Uterus (tissue), 3 donors: ENCODE measurements at regions not wholly inside any gene's neighbourhood (a gene's known extent, or its start where the extent isn't known, plus 50 kb on each side); places are given as distances from the start of the nearest gene placed in this dataset.

ENCODE experiments used
- DNase-seq, 2 donors: peaks; one replicate each; pipeline ENCODE4 v3.0.0-alpha.2; 2019 to 2020
- H3K27ac ChIP-seq, 2 donors: fragments of 200-600 bp; sonication (generic); 1 replicate in 1 of 2; 2 replicates in 1 of 2; pipeline ENCODE4 v1.5.1; 2016 to 2018
- H3K27me3 ChIP-seq, 2 donors: fragments of 200-600 bp; sonication (generic); one replicate each; pipeline ENCODE4 v1.5.1; 2018 to 2019; ENCODE audit warnings: control low read depth in 1 of 2
- H3K36me3 ChIP-seq, 2 donors: fragments of 200-600 bp; sonication (generic); one replicate each; pipeline ENCODE4 v1.5.1; 2019; ENCODE audit warnings: control low read depth in 1 of 2
- H3K4me1 ChIP-seq, 2 donors: fragments of 200-600 bp; sonication (generic); one replicate each; pipeline ENCODE4 v1.5.1; 2018 to 2019; ENCODE audit warnings: control low read depth in 1 of 2
- H3K4me3 ChIP-seq, 2 donors: fragments of 200-600 bp; sonication (generic); 1 replicate in 1 of 2; 2 replicates in 1 of 2; pipeline ENCODE4 v1.5.1; 2018 to 2019; ENCODE audit warnings: mild to moderate bottlenecking in 1 of 2
- H3K9me3 ChIP-seq, 2 donors: fragments of 200-600 bp; sonication (generic); one replicate each; pipeline ENCODE4 v1.5.1; 2019; ENCODE audit warnings: control low read depth in 1 of 2
- CTCF ChIP-seq, 4 experiments: fragments of 200-600 bp in 2 of 4; fragments of 450-650 bp in 2 of 4; sonication (generic) in 2 of 4; IDR thresholded peaks; one replicate each; pipeline ENCODE4 v1.5.1; 2016 to 2019; ENCODE audit warnings: antibody characterized with exemption in 4 of 4, mild to moderate bottlenecking in 2 of 4, moderate library complexity in 1 of 4
- POLR2A ChIP-seq, 2 donors: fragments of 450-650 bp; IDR thresholded peaks; one replicate each; pipeline ENCODE4 v1.6.1; 2016; ENCODE audit warnings: antibody characterized with exemption in 2 of 2, mild to moderate bottlenecking in 1 of 2, moderate library complexity in 1 of 2
- intact Hi-C: fragments of 100-400 bp; cut with DNase I; formaldehyde crosslinking; loops from one replicate; pipeline ENCODE4 v1.15.1; 2023; ENCODE audit warnings: low total_unique reads
- donor health status: DM: yes; HTN: yes; CAD: no.

GRCh38 chr1:90154711-90155110, 159.8 kb downstream of the ZNF326 start:
- no peaks in the 10 kb centered on the region for H3K9me3 ChIP-seq
- TF ChIP-seq CTCF (IDR thresholded peaks at IDR 0.05) (no peak), POLR2A (IDR thresholded peaks at IDR 0.05) (no peak)
- H3K27ac ChIP-seq, result no peak overlapping the region
- H3K36me3 ChIP-seq, result no peaks in the 10 kb centered on the region
- intact Hi-C loops, result no loop called here
- no peak overlapping the region for H3K4me3 ChIP-seq
- no peaks in the 10 kb centered on the region for H3K27me3 ChIP-seq
- DNase-seq, result no peak
- H3K4me1 ChIP-seq, result no peaks in the 10 kb centered on the region

- H3K27me3 ChIP-seq, result no peaks in the 10 kb centered on the region
- H3K9me3 ChIP-seq, result no peaks in the 10 kb centered on the region
- no peak for DNase-seq
- H3K36me3 ChIP-seq, result no peaks in the 10 kb centered on the region
- H3K4me3 ChIP-seq, result no peak overlapping the region
- H3K4me1 ChIP-seq, result no peaks in the 10 kb centered on the region
- TF ChIP-seq POLR2A (IDR thresholded peaks at IDR 0.05), result no peak
- no peak for TF ChIP-seq CTCF (IDR thresholded peaks at IDR 0.05)
- H3K27ac ChIP-seq, result no peak overlapping the region
- intact Hi-C loops, result no loop called here
Measured at GRCh38 chr1:90149101-90149500, 154.2 kb downstream of the ZNF326 start.

- TF ChIP-seq POLR2A (IDR thresholded peaks at IDR 0.05) (no peak), CTCF (IDR thresholded peaks at IDR 0.05) (no peak)
- Histone ChIP-seq H3K27ac (no peak overlapping the region), H3K36me3 (no peaks in the 10 kb centered on the region), H3K4me3 (no peak overlapping the region), H3K9me3 (no peaks in the 10 kb centered on the region), H3K27me3 (no peaks in the 10 kb centered on the region), H3K4me1 (no peaks in the 10 kb centered on the region)
- intact Hi-C loops, result no loop called here
- DNase-seq, result no peak
Measured at GRCh38 chr1:90147093-90147492, 152.2 kb downstream of the ZNF326 start.

GRCh38 chr1:90144820-90145219, 149.9 kb downstream of the ZNF326 start:
- Histone ChIP-seq H3K27me3 (no peaks in the 10 kb centered on the region), H3K27ac (no peak overlapping the region), H3K4me3 (no peak overlapping the region), H3K4me1 (no peaks in the 10 kb centered on the region), H3K9me3 (no peaks in the 10 kb centered on the region), H3K36me3 (no peaks in the 10 kb centered on the region)
- TF ChIP-seq CTCF (IDR thresholded peaks at IDR 0.05) (no peak), POLR2A (IDR thresholded peaks at IDR 0.05) (no peak)
- intact Hi-C loops, result no loop called here
- DNase-seq, result no peak

- no peaks in the 10 kb centered on the region for H3K9me3 ChIP-seq
- intact Hi-C loops, result no loop called here
- DNase-seq, result no peak
- H3K4me3 ChIP-seq, result no peak overlapping the region
- H3K36me3 ChIP-seq, result no peaks in the 10 kb centered on the region
- H3K27ac ChIP-seq, result no peak overlapping the region
- TF ChIP-seq POLR2A (IDR thresholded peaks at IDR 0.05) (no peak), CTCF (IDR thresholded peaks at IDR 0.05) (no peak)
- H3K4me1 ChIP-seq, result no peaks in the 10 kb centered on the region
- no peaks in the 10 kb centered on the region for H3K27me3 ChIP-seq
Measured at GRCh38 chr1:90143591-90143990, 148.7 kb downstream of the ZNF326 start.
